Neutrophil (primary cell): ENCODE measurements at regions not wholly inside any gene's neighbourhood (a gene's known extent, or its start where the extent isn't known, plus 50 kb on each side); places are given as distances from the start of the nearest gene placed in this dataset.

Source experiments
- H3K27ac ChIP-seq: fragments of 200-600 bp; sonication (generic); 2 replicates; pipeline ENCODE4 v1.5.1; 2016; ENCODE audit warnings: mild to moderate bottlenecking, moderate library complexity
- H3K27me3 ChIP-seq: fragments of 200-600 bp; sonication (generic); 2 replicates; pipeline ENCODE4 v1.6.0; 2016; ENCODE audit warnings: mild to moderate bottlenecking
- H3K36me3 ChIP-seq: fragments of 200-600 bp; sonication (generic); 2 replicates; pipeline ENCODE4 v1.5.1; 2017
- H3K4me1 ChIP-seq, 2 experiments: fragments of 200-600 bp in 1 of 2; sonication (generic) in 1 of 2; 1 replicate in 1 of 2; 2 replicates in 1 of 2; pipeline versions ENCODE4 v1.5.1 to v1.6.1; 2013 to 2016; ENCODE audit warnings: low read depth in 1 of 2, low read length in 1 of 2, mild to moderate bottlenecking in 1 of 2, moderate library complexity in 1 of 2; ENCODE audit not compliant: control insufficient read depth in 1 of 2, insufficient read depth in 1 of 2
- H3K4me3 ChIP-seq, 2 experiments: fragments of 200-600 bp in 1 of 2; sonication (generic) in 1 of 2; 1 replicate in 1 of 2; 2 replicates in 1 of 2; pipeline ENCODE4 v1.5.1; 2013 to 2016; ENCODE audit warnings: low read depth in 1 of 2, low read length in 1 of 2, mild to moderate bottlenecking in 1 of 2, moderate library complexity in 1 of 2
- H3K9me3 ChIP-seq: fragments of 200-600 bp; sonication (generic); 2 replicates; pipeline ENCODE4 v1.5.1; 2016
- TF ChIP-seq, protein P1 (sequence below): fragments of 200-600 bp; sonication (generic); IDR thresholded peaks from 2 replicates; pipeline ENCODE4 v1.5.1; 2016; ENCODE audit warnings: antibody characterized with exemption

DNA sequence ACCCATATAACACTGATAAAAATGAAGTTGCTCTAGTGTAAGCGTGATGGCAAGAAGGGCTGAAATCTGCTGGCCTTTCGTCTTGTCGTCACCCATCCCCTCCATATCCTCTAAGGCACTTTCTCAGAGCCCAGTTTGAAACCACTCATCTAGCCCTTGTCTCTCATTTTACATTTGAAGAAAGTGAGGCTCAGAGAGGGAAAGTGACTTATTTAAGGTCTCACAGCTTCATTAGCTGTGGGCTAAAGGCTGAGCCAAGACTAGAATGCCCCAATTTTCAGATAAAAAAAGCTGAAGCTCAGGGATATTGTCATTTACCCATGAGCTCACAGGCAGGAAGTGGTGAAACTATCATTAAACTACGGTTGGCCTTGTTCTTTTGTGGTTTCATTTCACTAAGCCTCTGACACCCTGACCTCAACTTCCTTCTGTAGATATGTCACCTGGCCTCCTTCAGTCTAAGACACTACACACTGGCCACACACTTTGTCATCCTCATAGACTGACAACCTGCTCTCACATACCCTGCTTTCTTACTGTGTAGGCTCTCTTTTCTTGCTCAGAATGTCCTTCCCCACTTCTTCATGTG lies 176.7 kb upstream of the DMAC1 start:
- H3K27me3 ChIP-seq: no peaks in the 10 kb centered on the region
- no peaks in the 10 kb centered on the region for H3K9me3 ChIP-seq
- H3K27ac ChIP-seq: peak overlapping the region; percentile 81
- peak overlapping the region in 1 of 2 experiments; percentile 38 for H3K4me3 ChIP-seq
- peaks cover 51 to 55% of the 10 kb centered on the region in 2 experiments for H3K4me1 ChIP-seq
- no peaks in the 10 kb centered on the region for H3K36me3 ChIP-seq
- TF ChIP-seq, protein P1, sequence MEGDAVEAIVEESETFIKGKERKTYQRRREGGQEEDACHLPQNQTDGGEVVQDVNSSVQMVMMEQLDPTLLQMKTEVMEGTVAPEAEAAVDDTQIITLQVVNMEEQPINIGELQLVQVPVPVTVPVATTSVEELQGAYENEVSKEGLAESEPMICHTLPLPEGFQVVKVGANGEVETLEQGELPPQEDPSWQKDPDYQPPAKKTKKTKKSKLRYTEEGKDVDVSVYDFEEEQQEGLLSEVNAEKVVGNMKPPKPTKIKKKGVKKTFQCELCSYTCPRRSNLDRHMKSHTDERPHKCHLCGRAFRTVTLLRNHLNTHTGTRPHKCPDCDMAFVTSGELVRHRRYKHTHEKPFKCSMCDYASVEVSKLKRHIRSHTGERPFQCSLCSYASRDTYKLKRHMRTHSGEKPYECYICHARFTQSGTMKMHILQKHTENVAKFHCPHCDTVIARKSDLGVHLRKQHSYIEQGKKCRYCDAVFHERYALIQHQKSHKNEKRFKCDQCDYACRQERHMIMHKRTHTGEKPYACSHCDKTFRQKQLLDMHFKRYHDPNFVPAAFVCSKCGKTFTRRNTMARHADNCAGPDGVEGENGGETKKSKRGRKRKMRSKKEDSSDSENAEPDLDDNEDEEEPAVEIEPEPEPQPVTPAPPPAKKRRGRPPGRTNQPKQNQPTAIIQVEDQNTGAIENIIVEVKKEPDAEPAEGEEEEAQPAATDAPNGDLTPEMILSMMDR: no peak

DNA sequence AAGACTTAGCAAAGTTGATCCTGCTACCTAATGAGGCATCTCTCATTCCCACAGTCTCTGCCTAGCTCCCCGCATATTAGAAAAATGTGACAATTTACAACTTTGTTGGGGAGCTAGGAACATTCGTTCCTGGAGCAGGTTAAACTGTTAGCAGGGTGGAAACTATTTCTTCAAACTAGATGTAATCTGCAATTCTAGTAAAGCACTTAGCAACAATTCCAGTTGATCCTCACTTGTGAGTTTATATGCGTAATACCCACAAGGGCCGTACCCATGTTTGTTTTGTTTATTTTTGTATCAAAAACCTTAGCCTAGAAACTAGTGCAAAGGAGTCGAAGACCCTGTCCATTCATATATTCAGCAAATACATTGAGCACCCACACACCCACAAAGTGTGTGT lies 175.8 kb upstream of the DMAC1 start:
- peak overlapping the region in 1 of 2 experiments; percentile 38 for H3K4me3 ChIP-seq
- peak overlapping the region; percentile 81 for H3K27ac ChIP-seq
- H3K4me1 ChIP-seq: peaks cover 57 to 64% of the 10 kb centered on the region in 2 experiments
- TF ChIP-seq, protein P1: no peak
- no peaks in the 10 kb centered on the region for H3K27me3 ChIP-seq
- no peaks in the 10 kb centered on the region for H3K9me3 ChIP-seq
- no peaks in the 10 kb centered on the region for H3K36me3 ChIP-seq

DNA sequence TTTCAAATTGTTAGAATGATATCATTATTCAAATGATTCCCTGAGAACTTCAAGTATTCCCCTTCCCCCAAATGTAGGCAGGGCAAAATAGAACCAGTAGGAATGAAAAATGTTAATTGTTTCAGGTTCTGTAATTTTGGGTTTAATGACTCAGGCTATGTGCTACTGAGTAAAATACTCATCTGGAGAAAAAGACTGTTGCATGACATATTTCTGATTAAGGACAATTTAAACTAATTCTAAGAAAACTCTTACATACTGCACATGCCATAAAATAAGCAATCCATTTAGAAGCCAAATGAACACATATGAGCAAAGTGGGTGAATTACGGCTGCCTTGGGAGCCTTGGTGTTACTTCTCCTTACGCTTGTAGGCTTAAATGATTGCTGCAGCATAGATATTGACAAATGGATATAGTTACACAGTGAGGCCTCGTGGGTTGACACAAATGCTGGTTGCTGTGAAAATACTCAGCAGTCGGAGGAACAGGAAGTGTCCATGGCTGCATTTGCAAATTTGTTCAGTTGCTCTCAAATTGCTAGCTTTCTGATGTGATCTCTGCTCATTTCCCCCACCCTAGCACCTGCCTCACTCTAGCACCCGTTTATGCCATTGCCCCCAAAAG lies 174.9 kb upstream of the DMAC1 start:
- H3K9me3 ChIP-seq: no peaks in the 10 kb centered on the region
- no peaks in the 10 kb centered on the region for H3K27me3 ChIP-seq
- H3K36me3 ChIP-seq: no peaks in the 10 kb centered on the region
- TF ChIP-seq, protein P1: no peak
- H3K4me3 ChIP-seq: no peak overlapping the region
- peak overlapping the region; percentile 81 for H3K27ac ChIP-seq
- peaks cover 59 to 71% of the 10 kb centered on the region in 2 experiments for H3K4me1 ChIP-seq

DNA sequence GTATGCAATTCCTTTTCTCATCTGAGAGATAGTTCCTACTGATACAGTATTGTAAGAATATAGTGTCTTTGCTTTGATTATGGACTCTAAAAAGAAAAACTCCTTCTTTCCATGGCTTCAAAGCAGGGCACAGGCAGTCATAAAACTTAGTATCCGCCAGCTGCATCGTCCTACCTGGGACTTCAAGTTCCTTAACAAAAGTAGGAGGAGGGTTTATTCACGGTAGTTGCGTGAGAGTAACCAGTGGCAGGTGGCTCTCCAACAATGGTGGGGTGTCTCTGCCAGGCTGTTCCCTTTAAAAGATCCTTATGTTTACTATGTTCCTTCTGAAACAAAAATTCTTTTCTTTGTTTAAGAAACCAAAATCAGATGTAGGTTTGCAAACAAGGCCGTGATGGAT lies 173.5 kb upstream of the DMAC1 start:
- Histone ChIP-seq H3K27me3 (no peaks in the 10 kb centered on the region), H3K27ac (no peak overlapping the region), H3K4me1 (peaks cover 56 to 71% of the 10 kb centered on the region in 2 experiments), H3K4me3 (no peak overlapping the region), H3K9me3 (no peaks in the 10 kb centered on the region), H3K36me3 (no peaks in the 10 kb centered on the region)
- TF ChIP-seq, protein P1: no peak

DNA sequence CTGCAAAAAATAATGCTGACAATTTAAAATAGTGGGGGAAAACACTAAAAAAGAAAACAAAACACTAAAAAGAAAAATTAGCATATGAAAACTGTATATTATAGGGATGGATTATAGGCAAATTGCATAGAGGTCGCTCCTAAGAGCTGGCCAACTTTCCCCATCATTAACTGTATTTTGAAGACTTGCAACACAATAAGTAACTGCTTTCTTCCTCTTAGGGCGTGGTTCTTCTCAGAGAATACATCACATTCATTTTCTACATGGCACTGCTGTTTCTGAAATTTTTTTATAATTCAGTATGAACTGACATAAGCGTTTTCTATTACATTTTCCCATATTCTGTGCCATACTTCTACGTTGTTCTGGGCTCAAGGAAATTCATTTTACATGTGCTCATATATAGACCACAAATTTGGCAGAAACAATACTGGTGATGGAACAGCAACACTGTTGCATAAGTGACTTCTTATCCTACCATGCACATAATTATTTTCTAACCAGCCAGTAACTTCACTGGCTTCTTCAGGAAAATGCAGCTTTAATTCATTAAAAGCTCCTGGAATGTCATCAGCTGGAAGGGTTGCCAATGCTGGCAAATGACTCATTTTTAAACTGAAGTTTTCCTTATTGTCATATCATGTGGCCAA lies 171.2 kb upstream of the DMAC1 start:
- Histone ChIP-seq H3K4me3 (no peak overlapping the region), H3K9me3 (no peaks in the 10 kb centered on the region), H3K27me3 (no peaks in the 10 kb centered on the region), H3K27ac (peak overlapping the region; percentile 24), H3K36me3 (no peaks in the 10 kb centered on the region), H3K4me1 (peaks cover 56 to 71% of the 10 kb centered on the region in 2 experiments)
- TF ChIP-seq, protein P1: no peak
